Motor neuron (in vitro differentiated cells): ENCODE measurements at regions not wholly inside any gene's neighbourhood (a gene's known extent, or its start where the extent isn't known, plus 50 kb on each side); places are given as distances from the start of the nearest gene placed in this dataset.

Experiments used
- ATAC-seq, 8 experiments: fragments of 200-7000 bp; cut with Tn5 transposase; replicated peaks in 6 of 8; 2 replicates each; pipeline ENCODE4 v1.8.0; 2021; ENCODE audit warnings: mild to moderate bottlenecking in 8 of 8, moderate library complexity in 8 of 8
- H3K27ac ChIP-seq, 2 donors: fragments of 250-450 bp; sonication (Bioruptor Pico); 2 replicates each; pipeline ENCODE4 v1.9.0; 2021; ENCODE audit warnings: antibody characterized with exemption in 2 of 2, mild to moderate bottlenecking in 2 of 2, moderate library complexity in 1 of 2
- H3K4me1 ChIP-seq, 2 donors: fragments of 250-450 bp; sonication (Bioruptor Pico); replicated peaks in 1 of 2; 2 replicates each; pipeline ENCODE4 v1.6.1; 2021; ENCODE audit warnings: antibody characterized with exemption in 2 of 2, mild to moderate bottlenecking in 2 of 2, moderate library complexity in 1 of 2
- H3K4me3 ChIP-seq, 5 donors: fragments of 250-450 bp; sonication (Bioruptor Pico); 2 replicates each; pipeline ENCODE4 v1.9.0; 2021; ENCODE audit warnings: antibody characterized with exemption in 5 of 5, mild to moderate bottlenecking in 5 of 5, moderate library complexity in 4 of 5
- WGBS, 10 experiments: fragments of 450-650 bp; shearing (Covaris generic); methylation state at CpG; one replicate each; pipeline ENCODE4 v1.0.0; 2022; 5-methylcytosine and 5-hydroxymethylcytosine counted together
- in situ Hi-C, 9 experiments: fragments of 400-800 bp; cut with MboI; loops; one replicate each; pipeline ENCODE4 v1.15.0; 2021; ENCODE audit warnings: low sequenced_read_pairs in 9 of 9, low pct_unique_long_range_greater_than_20kb in 2 of 9; ENCODE audit not compliant: unreplicated experiment in 9 of 9

- no peak for ATAC-seq
- Histone ChIP-seq H3K27ac (no peak overlapping the region), H3K4me1 (no peaks in the 10 kb centered on the region), H3K4me3 (no peak overlapping the region)
- 84 to 100% (median 94%) methylated on average over 1 to 7 of the region's 8 CpGs; no CpG with 5 or more reads in 4 of the 10 experiments for WGBS, 10 experiments
- in situ Hi-C loops, result no loop called here
These were observed 71.9 kb downstream of the OAT start for GRCh38 chr10:124346831-124347230.

- no peak overlapping the region for H3K27ac ChIP-seq
- ATAC-seq, result no peak
- H3K4me3 ChIP-seq, result no peak overlapping the region
- WGBS, 10 experiments, result 57 to 100% (median 100%) methylated on average over 1 to 5 of the region's 8 CpGs; no CpG with 5 or more reads in 5 of the 10 experiments
- peaks cover 8 to 10% of the 10 kb centered on the region in 2 donors for H3K4me1 ChIP-seq
- in situ Hi-C loops, result no loop called here
These were observed 73.2 kb downstream of the OAT start for GRCh38 chr10:124345521-124345920.

GRCh38 chr10:124344931-124345330, 73.8 kb downstream of the OAT start:
- Histone ChIP-seq H3K27ac (no peak overlapping the region), H3K4me3 (no peak overlapping the region), H3K4me1 (peaks cover 8 to 11% of the 10 kb centered on the region in 2 donors)
- ATAC-seq, result no peak
- in situ Hi-C loops, result no loop called here
- WGBS, 10 experiments, result 0 to 78% (median 29%) methylated on average over 1 to 3 of the region's 3 CpGs; no CpG with 5 or more reads in 3 of the 10 experiments

- H3K4me3 ChIP-seq, result no peak overlapping the region
- 28 to 100% (median 74%) methylated on average over 2 to 5 of the region's 8 CpGs; no CpG with 5 or more reads in 6 of the 10 experiments for WGBS, 10 experiments
- peaks cover 8 to 11% of the 10 kb centered on the region in 2 donors for H3K4me1 ChIP-seq
- in situ Hi-C loops, result no loop called here
- ATAC-seq, result no peak
- H3K27ac ChIP-seq, result no peak overlapping the region
These were observed 74.5 kb downstream of the OAT start for GRCh38 chr10:124344266-124344590.

DNA sequence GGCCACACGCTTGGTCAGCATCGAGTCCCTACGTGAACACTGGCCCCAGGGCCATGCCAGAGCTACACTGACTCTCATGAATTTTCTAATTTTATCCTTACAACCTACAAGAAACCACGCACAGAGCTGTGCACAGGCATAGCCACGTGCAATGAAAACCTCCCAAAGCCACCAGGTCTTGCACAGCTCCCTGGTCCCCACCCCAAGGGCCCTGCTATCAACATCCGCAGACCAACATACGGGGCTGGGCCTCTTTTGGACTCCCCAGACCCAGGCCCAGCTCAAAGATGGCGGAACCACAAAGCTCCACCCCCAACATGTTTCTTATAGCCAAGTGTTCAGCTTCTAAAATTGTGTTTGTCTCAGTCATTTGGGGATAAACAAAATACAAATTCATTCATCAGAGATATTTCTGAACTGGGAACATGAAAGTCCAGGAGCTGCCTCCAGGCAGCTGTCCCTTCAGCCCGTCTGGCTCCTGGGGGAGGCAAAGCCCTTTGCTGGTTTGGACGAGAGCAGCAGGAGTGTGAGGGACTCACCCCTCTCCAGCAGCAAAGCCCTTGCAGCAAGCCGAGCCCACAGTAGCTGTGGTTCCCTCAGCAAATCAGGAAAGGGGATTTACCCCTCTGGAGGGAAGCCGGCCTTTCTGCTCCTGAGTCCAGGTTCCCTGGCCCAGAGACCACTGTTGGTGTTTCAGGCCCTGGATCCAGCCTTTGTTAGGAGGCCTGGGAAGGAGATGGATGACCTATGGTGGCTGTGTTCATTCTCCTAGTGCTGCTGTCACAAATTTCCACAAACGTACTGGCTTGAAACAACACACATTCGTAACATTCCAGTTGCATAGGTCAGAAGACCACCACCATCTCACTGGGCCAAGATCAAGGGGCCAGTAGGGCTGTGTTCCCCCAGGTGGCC, 75.1 kb downstream of the OAT start:
- no peak for ATAC-seq
- 65 to 100% (median 83%) methylated on average over 1 to 8 of the region's 14 CpGs; no CpG with 5 or more reads in 3 of the 10 experiments for WGBS, 10 experiments
- in situ Hi-C loops, result no loop called here
- H3K27ac ChIP-seq, result no peak overlapping the region
- no peak overlapping the region for H3K4me3 ChIP-seq
- H3K4me1 ChIP-seq, result peaks cover 8 to 11% of the 10 kb centered on the region in 2 donors

DNA sequence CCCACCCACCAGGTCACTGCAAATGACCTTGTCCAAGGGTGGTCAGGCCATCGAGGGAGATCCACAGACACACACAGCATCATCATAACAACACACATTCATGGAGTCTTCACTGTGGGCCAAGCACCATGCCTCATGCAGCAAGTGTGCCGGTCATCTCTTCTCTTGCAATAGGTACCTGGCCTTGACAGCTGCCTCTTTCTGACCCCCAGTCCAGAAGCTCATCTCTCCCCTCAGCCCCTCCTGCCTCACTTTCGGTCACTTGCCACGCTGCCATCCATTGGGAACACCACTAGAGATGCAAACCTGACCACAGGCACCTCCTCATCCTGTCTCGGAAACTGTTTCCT, 75.9 kb downstream of the OAT start:
- no peak overlapping the region for H3K4me3 ChIP-seq
- ATAC-seq, result no peak
- WGBS, 10 experiments, result 80 to 100% (median 90%) methylated on average over 1 to 3 of the region's 5 CpGs; no CpG with 5 or more reads in 6 of the 10 experiments
- peaks cover 8 to 11% of the 10 kb centered on the region in 2 donors for H3K4me1 ChIP-seq
- H3K27ac ChIP-seq, result no peak overlapping the region
- in situ Hi-C loops, result no loop called here

DNA sequence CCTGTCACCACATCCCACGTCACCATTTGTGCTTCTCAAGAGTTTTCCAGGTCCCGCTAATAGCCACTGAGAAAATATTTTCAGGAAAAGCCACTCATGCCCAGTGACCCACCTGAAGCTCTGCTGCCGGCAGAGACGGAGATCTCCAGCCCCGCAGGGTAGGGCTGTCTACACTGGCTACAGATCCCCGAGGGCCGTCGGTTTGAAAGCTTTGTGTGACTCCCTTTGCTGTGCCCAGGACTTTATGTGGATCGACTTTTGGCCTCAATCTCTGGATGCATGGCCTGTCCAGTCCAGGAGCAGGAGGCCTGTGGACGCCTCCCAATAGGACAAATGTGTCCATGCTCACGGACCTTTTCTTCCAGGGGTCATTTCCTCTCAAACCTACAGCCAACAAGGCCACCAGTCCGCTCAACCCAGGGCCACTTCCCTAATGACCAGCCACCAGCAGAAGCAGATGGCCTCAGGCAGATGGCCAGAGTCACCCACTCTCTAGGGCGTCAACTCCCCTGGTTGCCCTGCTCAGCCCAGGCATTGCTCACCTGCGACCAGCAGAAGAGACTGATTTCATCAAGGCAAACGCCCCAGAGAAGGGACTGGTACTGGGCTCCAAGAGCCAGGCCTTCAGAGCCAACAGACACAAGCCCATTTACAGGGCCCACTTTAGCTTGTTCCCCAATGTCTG, 76.4 kb downstream of the OAT start:
- in situ Hi-C loops, result no loop called here

DNA sequence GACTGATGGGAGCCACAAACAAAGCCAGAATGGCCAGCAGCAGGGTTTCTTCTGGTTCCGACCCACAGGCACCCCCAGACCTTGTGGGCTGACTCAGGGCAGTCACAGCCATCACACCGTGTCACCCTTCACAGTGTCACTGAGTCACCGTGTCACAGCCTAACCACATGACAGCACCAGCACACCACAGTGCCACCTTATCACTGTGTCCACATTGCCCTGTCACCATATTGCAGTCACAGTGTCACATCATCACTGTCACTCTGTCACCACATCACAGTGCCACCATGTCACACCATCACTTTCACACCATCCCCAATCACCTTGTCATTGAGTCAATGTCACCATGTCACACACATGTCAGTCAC, 77.0 kb downstream of the OAT start:
- ATAC-seq, result peak in 4 of 8 experiments; percentile 19 to 74 (median 22)
- 0 to 81% (median 60%) methylated on average over 1 to 3 of the region's 3 CpGs; no CpG with 5 or more reads in 7 of the 10 experiments for WGBS, 10 experiments
- no peak overlapping the region for H3K4me3 ChIP-seq
- H3K4me1 ChIP-seq, result peaks cover 8 to 11% of the 10 kb centered on the region in 2 donors
- H3K27ac ChIP-seq, result no peak overlapping the region
- in situ Hi-C loops, result no loop called here

More for the DNA sequence above, 76.4 kb downstream of the OAT start:
- H3K4me3 ChIP-seq, result no peak overlapping the region
- WGBS, 10 experiments, result 60 to 100% (median 99%) methylated on average over 2 to 7 of the region's 15 CpGs; no CpG with 5 or more reads in 6 of the 10 experiments
- H3K27ac ChIP-seq, result no peak overlapping the region
- peaks cover 8 to 11% of the 10 kb centered on the region in 2 donors for H3K4me1 ChIP-seq
- no peak for ATAC-seq

DNA sequence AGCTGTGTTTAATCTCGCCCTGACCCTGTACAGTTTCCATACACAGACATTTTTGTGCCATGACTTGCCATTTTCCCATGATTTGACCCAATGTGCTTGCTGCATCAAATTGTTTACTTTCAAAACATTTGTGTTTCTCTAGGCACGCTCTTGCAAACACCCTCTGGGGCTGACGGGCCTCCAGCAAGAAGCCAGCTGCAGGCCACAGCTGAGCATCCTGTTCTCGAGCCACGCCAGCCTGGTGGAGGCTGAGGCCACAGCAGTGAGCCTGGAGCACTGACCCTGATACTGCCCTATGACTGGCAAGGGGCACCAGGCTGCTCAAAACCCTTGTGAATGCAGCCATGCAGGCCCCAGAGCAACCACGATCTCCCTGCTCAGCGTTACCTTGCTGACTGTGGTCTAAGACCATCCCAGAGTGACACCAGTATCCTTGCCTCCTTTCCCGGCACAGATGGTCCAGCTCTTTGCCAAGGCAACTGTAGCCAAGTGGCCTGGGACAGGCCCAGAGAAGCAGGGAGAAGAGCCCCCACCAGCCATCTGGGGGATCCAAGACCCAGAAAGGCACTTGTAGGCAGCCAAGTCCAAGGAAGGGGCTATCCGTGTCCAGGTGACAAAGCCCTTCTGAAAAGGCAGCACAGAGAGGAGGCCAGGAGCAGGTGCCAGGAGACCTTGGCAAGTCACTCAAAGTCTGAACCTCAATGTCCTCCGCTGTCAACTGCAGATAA, 78.5 kb downstream of the OAT start:
- in situ Hi-C loops, result no loop called here
- ATAC-seq, result peak in 2 of 8 experiments; percentile 17 to 80
- Histone ChIP-seq H3K27ac (no peak overlapping the region), H3K4me1 (peaks cover 8 to 11% of the 10 kb centered on the region in 2 donors), H3K4me3 (no peak overlapping the region)
- 0 to 100% (median 74%) methylated on average over 1 to 10 of the region's 10 CpGs; no CpG with 5 or more reads in 2 of the 10 experiments for WGBS, 10 experiments

DNA sequence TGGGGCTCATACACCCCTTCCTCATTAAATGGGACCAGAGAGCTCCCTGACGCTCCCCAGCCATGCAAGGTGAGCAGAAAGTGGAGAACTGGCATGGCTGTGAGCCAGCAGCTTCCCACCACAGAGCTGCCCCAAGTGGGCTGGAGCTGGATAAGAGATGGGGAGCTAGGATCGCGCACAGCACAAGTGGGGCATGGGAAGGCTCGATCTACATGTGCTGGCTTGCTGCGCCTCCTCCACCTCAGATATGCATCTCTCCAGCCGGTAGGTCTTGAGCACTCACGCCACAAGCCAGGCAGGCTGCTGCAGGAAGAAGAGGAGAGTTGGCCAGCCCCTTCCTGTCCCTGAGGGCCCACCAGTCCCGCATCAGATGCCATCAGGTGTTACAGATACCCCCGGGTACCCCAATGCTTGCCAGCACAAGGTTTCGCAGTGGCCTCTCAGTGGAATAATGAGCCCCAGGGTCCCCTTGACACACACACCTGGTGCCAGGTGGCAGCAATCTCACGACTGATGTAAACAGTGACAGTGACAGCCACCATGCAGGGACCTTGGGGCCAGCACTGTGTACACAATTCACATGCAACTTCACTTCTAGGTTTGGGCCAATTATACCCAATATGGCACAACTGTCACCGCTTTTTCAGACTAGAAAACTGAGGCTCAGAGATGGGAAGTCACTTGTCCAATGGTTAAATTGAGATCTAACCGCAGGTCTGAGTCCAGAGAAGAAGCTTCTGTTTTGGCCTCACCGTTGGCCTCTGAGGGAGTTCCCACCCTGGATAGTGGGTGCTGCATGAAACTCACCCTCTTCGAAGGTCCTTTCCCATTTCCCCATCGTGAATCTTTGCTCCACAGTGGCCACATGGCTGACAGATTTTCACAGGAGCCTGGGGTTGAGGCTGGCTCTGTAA, 79.3 kb downstream of the OAT start:
- in situ Hi-C loops, result no loop called here
- no peak overlapping the region for H3K4me3 ChIP-seq
- peaks cover 8 to 11% of the 10 kb centered on the region in 2 donors for H3K4me1 ChIP-seq
- WGBS, 10 experiments, result 10 to 100% (median 87%) methylated on average over 1 to 9 of the region's 16 CpGs; no CpG with 5 or more reads in 4 of the 10 experiments
- no peak overlapping the region for H3K27ac ChIP-seq
- no peak for ATAC-seq

GRCh38 chr10:124338276-124338925, 80.3 kb downstream of the OAT start:
- in situ Hi-C loops, result no loop called here
- WGBS, 10 experiments, result 0 to 83% (median 25%) methylated on average over 1 to 2 of the region's 4 CpGs; no CpG with 5 or more reads in 4 of the 10 experiments
- no peak overlapping the region for H3K4me3 ChIP-seq
- no peak for ATAC-seq
- H3K27ac ChIP-seq, result no peak overlapping the region
- H3K4me1 ChIP-seq, result peaks cover 8 to 11% of the 10 kb centered on the region in 2 donors

GRCh38 chr10:124336186-124336585, 82.5 kb downstream of the OAT start:
- in situ Hi-C loops, result no loop called here
- Histone ChIP-seq H3K27ac (no peak overlapping the region), H3K4me3 (no peak overlapping the region), H3K4me1 (peaks cover 4 to 8% of the 10 kb centered on the region in 2 donors)
- no peak for ATAC-seq
- whole genome bisulfite sequencing, 10 experiments, result 7 to 100% (median 39%) methylated on average over 1 to 2 of the region's 2 CpGs; no CpG with 5 or more reads in 2 of the 10 experiments
